Esophagus squamous epithelium (tissue), 4 donors: ENCODE measurements at regions not wholly inside any gene's neighbourhood (a gene's known extent, or its start where the extent isn't known, plus 50 kb on each side); places are given as distances from the start of the nearest gene placed in this dataset.

Experiments
- POLR2A ChIP-seq, 4 donors: fragments of 450-650 bp; IDR thresholded peaks; one replicate each; pipeline ENCODE4 v1.6.1; 2017; ENCODE audit warnings: antibody characterized with exemption in 4 of 4, mild to moderate bottlenecking in 4 of 4, moderate library complexity in 3 of 4
- TF ChIP-seq, protein P1 (sequence below), 6 experiments: fragments of 450-650 bp in 4 of 6; fragments of 200-600 bp in 2 of 6; sonication (generic) in 2 of 6; IDR thresholded peaks; one replicate each; pipeline ENCODE4 v1.5.1; 2016 to 2019; ENCODE audit warnings: antibody characterized with exemption in 6 of 6, mild to moderate bottlenecking in 4 of 6, moderate library complexity in 4 of 6

DNA sequence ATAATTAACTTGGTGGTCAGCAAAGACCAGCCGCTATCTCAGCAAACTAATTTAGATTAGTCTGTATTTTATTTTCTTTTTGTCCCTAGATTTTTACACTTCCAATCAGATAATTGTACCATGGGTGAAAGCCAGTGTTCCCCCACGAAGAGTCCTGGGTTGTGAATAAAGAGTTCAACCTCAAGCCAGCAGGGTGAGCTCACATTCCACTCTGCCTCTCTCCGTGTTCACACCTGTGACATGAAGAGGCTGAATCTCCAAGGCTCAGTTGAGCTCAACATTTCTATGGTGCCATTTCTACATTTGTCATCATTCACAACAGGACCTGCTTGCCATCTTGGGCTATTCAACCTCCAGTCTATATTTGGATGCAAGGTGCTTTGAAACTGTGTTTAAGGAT is 771.5 kb downstream of the GALR1 start:
- TF ChIP-seq, protein P1, sequence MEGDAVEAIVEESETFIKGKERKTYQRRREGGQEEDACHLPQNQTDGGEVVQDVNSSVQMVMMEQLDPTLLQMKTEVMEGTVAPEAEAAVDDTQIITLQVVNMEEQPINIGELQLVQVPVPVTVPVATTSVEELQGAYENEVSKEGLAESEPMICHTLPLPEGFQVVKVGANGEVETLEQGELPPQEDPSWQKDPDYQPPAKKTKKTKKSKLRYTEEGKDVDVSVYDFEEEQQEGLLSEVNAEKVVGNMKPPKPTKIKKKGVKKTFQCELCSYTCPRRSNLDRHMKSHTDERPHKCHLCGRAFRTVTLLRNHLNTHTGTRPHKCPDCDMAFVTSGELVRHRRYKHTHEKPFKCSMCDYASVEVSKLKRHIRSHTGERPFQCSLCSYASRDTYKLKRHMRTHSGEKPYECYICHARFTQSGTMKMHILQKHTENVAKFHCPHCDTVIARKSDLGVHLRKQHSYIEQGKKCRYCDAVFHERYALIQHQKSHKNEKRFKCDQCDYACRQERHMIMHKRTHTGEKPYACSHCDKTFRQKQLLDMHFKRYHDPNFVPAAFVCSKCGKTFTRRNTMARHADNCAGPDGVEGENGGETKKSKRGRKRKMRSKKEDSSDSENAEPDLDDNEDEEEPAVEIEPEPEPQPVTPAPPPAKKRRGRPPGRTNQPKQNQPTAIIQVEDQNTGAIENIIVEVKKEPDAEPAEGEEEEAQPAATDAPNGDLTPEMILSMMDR (IDR thresholded peaks at IDR 0.05), result peak in 2 of 6 experiments; percentile 10 to 27
- no peak for TF ChIP-seq POLR2A (IDR thresholded peaks at IDR 0.05)
